ENCODE measurements at regions not wholly inside any gene's neighbourhood (a gene's known extent, or its start where the extent isn't known, plus 50 kb on each side); places are given as distances from the start of the nearest gene placed in this dataset.

DNA sequence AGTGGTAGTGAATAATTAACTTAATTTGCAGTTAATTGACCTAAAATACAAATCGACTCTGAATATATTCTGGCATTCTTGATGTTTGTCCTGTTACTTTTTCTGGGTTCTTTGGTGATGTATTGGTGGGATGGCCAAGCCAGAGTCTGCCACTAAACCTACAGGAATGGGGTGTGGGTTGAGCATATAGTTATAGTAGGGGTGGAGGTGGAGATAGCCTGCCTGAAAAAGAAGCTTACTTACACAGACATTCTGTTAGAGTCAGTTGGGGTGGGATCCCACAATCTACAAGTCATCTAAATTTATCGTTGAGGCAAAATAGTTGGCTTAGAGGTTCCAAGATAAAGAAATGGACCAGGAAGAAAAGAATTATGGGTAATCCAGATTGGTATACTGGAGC lies 787.7 kb downstream of the TMTC2 start:
- TF ChIP-seq POLR2AphosphoS5 (IDR thresholded peaks at IDR 0.05; ENCODE audit: low read depth, low read length) (no peak), FOXP2 (optimal IDR thresholded peaks at IDR 0.05; ENCODE audit: borderline replicate concordance, extremely low read depth, extremely low read length, insufficient read depth) (no peak), TAF1 (IDR thresholded peaks at IDR 0.05; ENCODE audit: borderline replicate concordance, insufficient read depth, low read length) (no peak), REST (IDR thresholded peaks at IDR 0.05; ENCODE audit: insufficient read depth in 1 of 2, low read depth in 2 of 2, low read length in 2 of 2) (no peak), SIN3A (IDR thresholded peaks at IDR 0.05; ENCODE audit: borderline replicate concordance, insufficient read depth, low read length) (no peak)

DNA sequence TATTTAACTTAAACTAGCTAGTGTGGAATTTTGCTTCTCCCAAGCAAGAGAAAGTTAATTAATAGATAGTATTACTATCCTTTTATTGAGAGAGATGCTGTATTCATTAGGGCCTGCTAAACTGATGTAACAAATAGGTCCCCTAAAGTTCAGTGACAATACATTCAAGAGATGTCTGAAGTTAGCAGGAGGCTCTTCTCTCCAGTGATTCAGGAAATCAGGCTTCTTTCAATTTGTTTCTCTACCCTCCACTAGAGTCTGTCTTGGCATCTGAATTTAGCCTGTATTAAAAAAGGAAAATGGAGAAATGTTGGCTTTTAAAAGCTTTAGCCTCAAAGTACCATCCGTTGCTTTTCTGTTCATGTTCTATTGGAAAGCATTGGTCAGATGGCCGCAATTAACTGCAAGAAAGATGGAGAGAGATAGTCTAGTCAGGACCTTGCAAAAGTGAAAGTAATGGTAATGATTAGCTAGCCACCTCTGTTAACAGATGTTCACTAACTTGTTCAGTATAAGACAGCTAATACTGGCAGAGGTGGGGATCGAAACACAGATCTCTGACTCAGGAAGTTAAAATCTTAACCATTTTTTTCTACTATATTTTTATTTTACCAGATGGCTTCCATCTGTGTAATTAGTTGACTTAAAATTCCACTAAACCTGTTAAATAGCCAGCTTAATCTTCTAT lies 786.8 kb downstream of the TMTC2 start:
- no peak for TF ChIP-seq SIN3A (IDR thresholded peaks at IDR 0.05; ENCODE audit: borderline replicate concordance, insufficient read depth, low read length)
- no peak for TF ChIP-seq POLR2AphosphoS5 (IDR thresholded peaks at IDR 0.05; ENCODE audit: low read depth, low read length)
- no peak for TF ChIP-seq REST (IDR thresholded peaks at IDR 0.05; ENCODE audit: insufficient read depth in 1 of 2, low read depth in 2 of 2, low read length in 2 of 2)
- no peak for TF ChIP-seq FOXP2 (optimal IDR thresholded peaks at IDR 0.05; ENCODE audit: borderline replicate concordance, extremely low read depth, extremely low read length, insufficient read depth)
- TF ChIP-seq TAF1 (IDR thresholded peaks at IDR 0.05; ENCODE audit: borderline replicate concordance, insufficient read depth, low read length) = no peak

DNA sequence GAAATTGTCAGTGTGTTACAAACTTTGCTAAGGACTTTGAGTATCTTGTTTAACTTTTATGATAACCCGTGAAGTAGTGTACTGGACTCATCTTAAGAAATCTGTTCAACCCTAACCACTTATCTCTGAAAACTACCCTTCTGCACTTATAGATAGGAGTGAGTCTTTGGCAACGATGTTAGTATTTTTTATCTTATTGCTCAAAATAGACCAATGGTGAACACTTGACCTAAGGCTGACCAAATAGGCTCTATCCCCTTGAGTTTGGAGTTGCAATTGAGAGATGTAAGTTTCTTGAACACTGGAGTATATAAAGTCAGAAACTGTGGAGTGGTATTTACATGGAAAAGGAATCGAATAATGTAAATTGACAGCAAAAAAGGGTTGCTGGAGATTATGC lies 786.1 kb downstream of the TMTC2 start:
- TF ChIP-seq FOXP2 (optimal IDR thresholded peaks at IDR 0.05; ENCODE audit: borderline replicate concordance, extremely low read depth, extremely low read length, insufficient read depth) = no peak
- no peak for TF ChIP-seq POLR2AphosphoS5 (IDR thresholded peaks at IDR 0.05; ENCODE audit: low read depth, low read length)
- no peak for TF ChIP-seq TAF1 (IDR thresholded peaks at IDR 0.05; ENCODE audit: borderline replicate concordance, insufficient read depth, low read length)
- TF ChIP-seq REST (IDR thresholded peaks at IDR 0.05; ENCODE audit: insufficient read depth in 1 of 2, low read depth in 2 of 2, low read length in 2 of 2) = no peak
- no peak for TF ChIP-seq SIN3A (IDR thresholded peaks at IDR 0.05; ENCODE audit: borderline replicate concordance, insufficient read depth, low read length)

GRCh38 chr12:83472350-83472749 lies 785.6 kb downstream of the TMTC2 start:
- TF ChIP-seq TAF1 (IDR thresholded peaks at IDR 0.05; ENCODE audit: borderline replicate concordance, insufficient read depth, low read length) (no peak), FOXP2 (optimal IDR thresholded peaks at IDR 0.05; ENCODE audit: borderline replicate concordance, extremely low read depth, extremely low read length, insufficient read depth) (no peak), POLR2AphosphoS5 (IDR thresholded peaks at IDR 0.05; ENCODE audit: low read depth, low read length) (no peak), SIN3A (IDR thresholded peaks at IDR 0.05; ENCODE audit: borderline replicate concordance, insufficient read depth, low read length) (no peak), REST (IDR thresholded peaks at IDR 0.05; ENCODE audit: insufficient read depth in 1 of 2, low read depth in 2 of 2, low read length in 2 of 2) (no peak)

All from PFSK-1 (cell line).